ENCODE measurements at regions not wholly inside any gene's neighbourhood (a gene's known extent, or its start where the extent isn't known, plus 50 kb on each side); places are given as distances from the start of the nearest gene placed in this dataset.

GRCh38 chr7:41478187-41478586 is 224.7 kb downstream of the INHBA start:
- CTCF ChIA-PET (ENCODE audit: partially characterized antibody): interaction anchor here (0.6 to 1.8 kb wide), 3 partner anchors 89 to 610 kb away, joined by 3 to 4 read pairs (median 4); no protein-coding TSS in a partner anchor

More at GRCh38 chr7:41478187-41478586, 224.7 kb downstream of the INHBA start:
- H3K36me3 ChIP-seq (ENCODE audit: control insufficient read depth in 2 of 4, insufficient read depth in 4 of 4, low read length in 3 of 4): no peaks in the 10 kb centered on the region
- H3K56ac ChIP-seq (replicated peaks; ENCODE audit: insufficient read length, low read depth, low read length): no peak overlapping the region
- TF ChIP-seq KDM4A (IDR thresholded peaks at IDR 0.05; ENCODE audit: low read depth, low read length, severe bottlenecking): no peak
- TF ChIP-seq MAFK (IDR thresholded peaks at IDR 0.05; ENCODE audit: low read depth, low read length): no peak
- TF ChIP-seq BRCA1 (IDR thresholded peaks at IDR 0.05; ENCODE audit: low read depth, low read length): no peak
- TF ChIP-seq RNF2 (IDR thresholded peaks at IDR 0.05; ENCODE audit: borderline replicate concordance, low read depth, low read length, missing control alignments, poor library complexity, severe bottlenecking): no peak
- no peak for TF ChIP-seq GABPA (IDR thresholded peaks at IDR 0.05; ENCODE audit: borderline replicate concordance, insufficient read depth, low read length)
- no peak for TF ChIP-seq CEBPB (IDR thresholded peaks at IDR 0.05; ENCODE audit: low read depth, low read length)
- TF ChIP-seq ZNF274 (IDR thresholded peaks at IDR 0.05; ENCODE audit: borderline replicate concordance, extremely low read depth, low read length): no peak
- TF ChIP-seq TAF7 (optimal IDR thresholded peaks at IDR 0.05; ENCODE audit: borderline replicate concordance, low read depth, low read length): no peak
- TF ChIP-seq JUND (IDR thresholded peaks at IDR 0.05; ENCODE audit: low read length): no peak
- no peak for TF ChIP-seq NRF1 (IDR thresholded peaks at IDR 0.05; ENCODE audit: low read depth, low read length)
- H3K4me2 ChIP-seq (ENCODE audit: insufficient read depth in 1 of 2, low read depth in 2 of 2, low read length in 2 of 2): no peak overlapping the region
- no peak overlapping the region for H3K4ac ChIP-seq (replicated peaks; ENCODE audit: insufficient read length, low read depth, low read length)
- H3K79me2 ChIP-seq (ENCODE audit: control insufficient read depth in 1 of 2, insufficient read depth in 2 of 2, low read length in 2 of 2): no peaks in the 10 kb centered on the region
- H3K27me3 ChIP-seq (replicated peaks in 1 of 4; ENCODE audit: control insufficient read depth in 3 of 4, extremely low read depth in 1 of 4, insufficient read depth in 3 of 4, low read length in 3 of 4): no peaks in the 10 kb centered on the region
- H3K27ac ChIP-seq (ENCODE audit: low read depth, low read length): no peak overlapping the region
- H4K8ac ChIP-seq (ENCODE audit: extremely low read depth, insufficient read depth, low read length): no peak overlapping the region
- no peaks in the 10 kb centered on the region for H3K79me1 ChIP-seq (ENCODE audit: low read depth, low read length)
- H2AFZ ChIP-seq (ENCODE audit: low read length): no peak overlapping the region
- DNase-seq (ENCODE audit: low read depth in 1 of 2, low spot score in 2 of 2): no peak
- no peak overlapping the region for H3K18ac ChIP-seq (ENCODE audit: extremely low read depth, low read length)
- peaks cover 3 to 8% of the 10 kb centered on the region in 2 experiments; a peak in 3 of 4 replicates for H3K9me3 ChIP-seq (ENCODE audit: insufficient read depth in 2 of 2, low read depth in 1 of 2, low read length in 1 of 2)
- H4K20me1 ChIP-seq (replicated peaks in 1 of 2; ENCODE audit: control insufficient read depth in 1 of 2, insufficient read depth in 2 of 2, low read length in 2 of 2): no peaks in the 10 kb centered on the region
- no peak overlapping the region for H2BK5ac ChIP-seq (ENCODE audit: low read depth, low read length)
- H3K14ac ChIP-seq (ENCODE audit: insufficient read length): no peak overlapping the region
- H3K4me1 ChIP-seq (replicated peaks in 1 of 4; ENCODE audit: control insufficient read depth in 3 of 4, insufficient read depth in 4 of 4, low read length in 3 of 4): no peaks in the 10 kb centered on the region
- no peak overlapping the region for H3K9ac ChIP-seq (replicated peaks in 1 of 4; ENCODE audit: extremely low read depth in 1 of 4, low read depth in 3 of 4, low read length in 3 of 4)
- FAIRE-seq: no peak
- no peak overlapping the region for H2BK15ac ChIP-seq (ENCODE audit: low read length)
- H2BK120ac ChIP-seq (replicated peaks; ENCODE audit: low read depth, low read length): no peak overlapping the region
- no peak overlapping the region for H3K4me3 ChIP-seq (ENCODE audit: extremely low read depth in 1 of 4, insufficient read depth in 2 of 4, low read depth in 3 of 4, low read length in 4 of 4)
- H2AK5ac ChIP-seq (ENCODE audit: low read depth, low read length): no peak overlapping the region
- H4K5ac ChIP-seq (ENCODE audit: insufficient read length, low read depth, low read length): no peak overlapping the region
- H2BK12ac ChIP-seq (ENCODE audit: low read depth, low read length): no peak overlapping the region
- H3K23ac ChIP-seq (ENCODE audit: insufficient read length): no peak overlapping the region
- POLR2A ChIA-PET (ENCODE audit: partially characterized antibody): no interaction called here
- H4K91ac ChIP-seq (replicated peaks; ENCODE audit: insufficient read length, low read length): no peak overlapping the region
- H2BK20ac ChIP-seq (ENCODE audit: low read length): no peak overlapping the region
- WGBS, 2 experiments (ENCODE audit: extremely low coverage in 1 of 2, insufficient coverage in 1 of 2, insufficient read length in 1 of 2, insufficient replicate concordance in 2 of 2, low coverage in 1 of 2, low lambda C conversion rate in 2 of 2, missing lambda C conversion rate in 1 of 2): 79% methylated on average over 3 of the region's 3 CpGs; no CpG with 5 or more reads in 1 of the 2 experiments
- no peaks in the 10 kb centered on the region; the same call in 1 of the 2 replicates for H3K23me2 ChIP-seq (ENCODE audit: low read depth, low read length)
